ENCODE measurements at regions not wholly inside any gene's neighbourhood (a gene's known extent, or its start where the extent isn't known, plus 50 kb on each side); places are given as distances from the start of the nearest gene placed in this dataset.

DNA sequence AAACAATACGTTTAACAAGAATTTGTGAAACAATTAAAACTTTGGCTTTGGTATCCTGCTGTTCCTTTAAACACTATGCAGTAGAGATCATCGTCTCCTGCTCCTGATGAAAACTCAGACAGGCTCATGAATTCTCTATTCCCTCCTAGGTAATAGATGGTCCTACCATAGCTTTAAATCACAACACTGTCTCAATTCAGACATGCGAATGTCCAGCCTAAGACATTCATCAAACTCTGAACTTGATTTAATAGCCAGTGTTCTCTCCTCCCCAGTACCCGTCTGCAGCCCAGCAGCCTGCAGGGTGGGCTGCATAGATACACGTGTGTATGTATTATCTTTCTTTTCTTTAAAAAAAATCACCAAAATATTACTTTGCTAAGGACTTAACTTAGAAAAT is 232.8 kb downstream of the TTLL2 start:
- DNase-seq: no peak
- Histone ChIP-seq H2AFZ (ENCODE audit: insufficient read depth, low read depth, low read length, poor library complexity, severe bottlenecking) (no peak overlapping the region), H3K27ac (ENCODE audit: low read depth in 1 of 2, low read length in 2 of 2) (no peak overlapping the region), H3K4me1 (ENCODE audit: control insufficient read depth in 1 of 2, insufficient read depth in 2 of 2, low read length in 2 of 2) (no peaks in the 10 kb centered on the region), H3K9me3 (replicated peaks in 1 of 2; ENCODE audit: control insufficient read depth in 1 of 2, insufficient read depth in 1 of 2, low read length in 2 of 2) (no peaks in the 10 kb centered on the region), H3K79me2 (ENCODE audit: insufficient read depth, low read length) (no peaks in the 10 kb centered on the region), H3K4me3 (replicated peaks in 1 of 3; ENCODE audit: low read depth in 2 of 3, low read length in 3 of 3) (no peak overlapping the region), H3K9ac (ENCODE audit: insufficient read depth, low read length, poor library complexity, severe bottlenecking) (no peak overlapping the region), H3K27me3 (ENCODE audit: control insufficient read depth in 2 of 2, insufficient read depth in 2 of 2, low read length in 2 of 2) (no peaks in the 10 kb centered on the region), H3K4me2 (replicated peaks; ENCODE audit: extremely low read depth, low read length, poor library complexity, severe bottlenecking) (no peak overlapping the region), H4K20me1 (ENCODE audit: insufficient read depth, low read length) (no peaks in the 10 kb centered on the region), H3K36me3 (replicated peaks in 1 of 2; ENCODE audit: control insufficient read depth in 1 of 2, insufficient read depth in 2 of 2, low read length in 2 of 2) (no peaks in the 10 kb centered on the region)
- TF ChIP-seq, protein P1, sequence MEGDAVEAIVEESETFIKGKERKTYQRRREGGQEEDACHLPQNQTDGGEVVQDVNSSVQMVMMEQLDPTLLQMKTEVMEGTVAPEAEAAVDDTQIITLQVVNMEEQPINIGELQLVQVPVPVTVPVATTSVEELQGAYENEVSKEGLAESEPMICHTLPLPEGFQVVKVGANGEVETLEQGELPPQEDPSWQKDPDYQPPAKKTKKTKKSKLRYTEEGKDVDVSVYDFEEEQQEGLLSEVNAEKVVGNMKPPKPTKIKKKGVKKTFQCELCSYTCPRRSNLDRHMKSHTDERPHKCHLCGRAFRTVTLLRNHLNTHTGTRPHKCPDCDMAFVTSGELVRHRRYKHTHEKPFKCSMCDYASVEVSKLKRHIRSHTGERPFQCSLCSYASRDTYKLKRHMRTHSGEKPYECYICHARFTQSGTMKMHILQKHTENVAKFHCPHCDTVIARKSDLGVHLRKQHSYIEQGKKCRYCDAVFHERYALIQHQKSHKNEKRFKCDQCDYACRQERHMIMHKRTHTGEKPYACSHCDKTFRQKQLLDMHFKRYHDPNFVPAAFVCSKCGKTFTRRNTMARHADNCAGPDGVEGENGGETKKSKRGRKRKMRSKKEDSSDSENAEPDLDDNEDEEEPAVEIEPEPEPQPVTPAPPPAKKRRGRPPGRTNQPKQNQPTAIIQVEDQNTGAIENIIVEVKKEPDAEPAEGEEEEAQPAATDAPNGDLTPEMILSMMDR (IDR thresholded peaks at IDR 0.05): no peak
- H3K9me3 Mint-ChIP-seq: peaks cover 0 to 18% (median 3%) of the 10 kb centered on the region in 7 donors
- intact Hi-C loops (cut with micrococcal nuclease): no loop called here
- no peaks in the 10 kb centered on the region for H3K36me3 Mint-ChIP-seq
- H3K4me1 Mint-ChIP-seq: no peaks in the 10 kb centered on the region
- H3K4me3 Mint-ChIP-seq: no peak overlapping the region
- peaks cover 2 to 6% (median 6%) of the 10 kb centered on the region in 3 donors for H3K27me3 Mint-ChIP-seq (ENCODE audit: low read depth in 3 of 3)
- H3K27ac Mint-ChIP-seq: no peak overlapping the region
- WGBS (ENCODE audit: insufficient coverage): 86% methylated on average over 2 of the region's 5 CpGs

DNA sequence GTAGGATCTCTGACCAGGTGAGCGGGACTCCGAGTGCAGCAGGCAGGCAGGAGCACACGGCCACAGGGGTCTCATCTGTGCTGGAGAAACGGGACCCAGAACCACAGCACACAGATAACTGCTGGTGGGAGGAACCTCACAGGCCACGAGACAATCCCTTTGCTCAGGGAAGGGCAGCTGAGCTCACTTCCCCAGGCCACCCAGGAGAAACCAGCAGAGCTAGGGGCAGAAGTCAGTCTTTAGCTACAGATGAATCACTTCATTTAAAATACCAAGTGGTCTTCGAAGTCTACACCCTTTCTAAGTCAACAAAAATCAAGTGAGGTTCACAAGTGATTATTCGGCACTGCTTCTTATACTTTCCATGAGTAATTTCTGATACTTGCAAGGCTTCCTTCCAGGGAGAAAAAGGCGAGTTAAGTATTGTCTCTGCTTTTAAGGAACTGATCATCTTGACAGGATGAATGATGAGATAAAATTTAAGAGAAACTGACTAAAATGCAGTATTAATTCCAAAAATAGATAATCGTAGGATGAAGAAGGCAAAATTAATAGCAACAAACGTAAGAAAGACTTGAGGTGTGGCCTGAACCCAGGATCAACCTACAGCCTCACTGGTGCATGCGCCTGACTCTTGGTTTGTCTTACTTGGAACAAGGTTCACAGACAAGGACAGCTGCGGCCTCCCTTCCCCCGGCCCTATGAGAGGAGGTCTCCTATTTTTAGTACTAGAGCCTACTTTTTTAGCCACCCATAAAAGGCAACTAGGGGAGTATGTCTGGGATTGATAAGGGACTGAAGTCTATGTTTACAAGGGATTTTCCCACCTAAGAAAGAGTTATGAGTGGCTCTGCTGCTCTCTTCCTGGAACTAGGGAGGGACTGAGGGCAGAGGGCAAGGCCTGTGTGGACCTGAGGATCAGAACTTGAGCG is 233.6 kb downstream of the TTLL2 start:
- H3K9ac ChIP-seq (ENCODE audit: insufficient read depth, low read length, poor library complexity, severe bottlenecking): no peak overlapping the region
- Mint-ChIP-seq H3K9me3 (peaks cover 0 to 16% (median 3%) of the 10 kb centered on the region in 7 donors), H3K27ac (no peak overlapping the region), H3K4me1 (no peaks in the 10 kb centered on the region), H3K36me3 (no peaks in the 10 kb centered on the region), H3K27me3 (ENCODE audit: low read depth in 3 of 3) (peaks cover 2 to 6% (median 5%) of the 10 kb centered on the region in 3 donors), H3K4me3 (no peak overlapping the region)
- H2AFZ ChIP-seq (ENCODE audit: insufficient read depth, low read depth, low read length, poor library complexity, severe bottlenecking): no peak overlapping the region
- no peak overlapping the region for H3K4me2 ChIP-seq (replicated peaks; ENCODE audit: extremely low read depth, low read length, poor library complexity, severe bottlenecking)
- intact Hi-C loops (cut with micrococcal nuclease): no loop called here
- no peaks in the 10 kb centered on the region for H3K9me3 ChIP-seq (replicated peaks in 1 of 2; ENCODE audit: control insufficient read depth in 1 of 2, insufficient read depth in 1 of 2, low read length in 2 of 2)
- 74% methylated on average over 9 of the region's 14 CpGs for WGBS (ENCODE audit: insufficient coverage)
- H4K20me1 ChIP-seq (ENCODE audit: insufficient read depth, low read length): no peaks in the 10 kb centered on the region
- TF ChIP-seq, protein P1 (IDR thresholded peaks at IDR 0.05): no peak
- H3K27me3 ChIP-seq (ENCODE audit: control insufficient read depth in 2 of 2, insufficient read depth in 2 of 2, low read length in 2 of 2): no peaks in the 10 kb centered on the region
- H3K79me2 ChIP-seq (ENCODE audit: insufficient read depth, low read length): no peaks in the 10 kb centered on the region
- H3K4me1 ChIP-seq (ENCODE audit: control insufficient read depth in 1 of 2, insufficient read depth in 2 of 2, low read length in 2 of 2): no peaks in the 10 kb centered on the region
- H3K27ac ChIP-seq (ENCODE audit: low read depth in 1 of 2, low read length in 2 of 2): no peak overlapping the region
- H3K4me3 ChIP-seq (replicated peaks in 1 of 3; ENCODE audit: low read depth in 2 of 3, low read length in 3 of 3): no peak overlapping the region
- no peaks in the 10 kb centered on the region for H3K36me3 ChIP-seq (replicated peaks in 1 of 2; ENCODE audit: control insufficient read depth in 1 of 2, insufficient read depth in 2 of 2, low read length in 2 of 2)
- DNase-seq: no peak

All from CD14-positive monocyte (primary cell).